GF-D8 (cell line): ENCODE measurements at regions not wholly inside any gene's neighbourhood (a gene's known extent, or its start where the extent isn't known, plus 50 kb on each side); places are given as distances from the start of the nearest gene placed in this dataset.

Source experiments
- DNase-seq: peaks from one replicate; lab custom pipeline; 2025; lab: John Stamatoyannopoulos, UW

DNA sequence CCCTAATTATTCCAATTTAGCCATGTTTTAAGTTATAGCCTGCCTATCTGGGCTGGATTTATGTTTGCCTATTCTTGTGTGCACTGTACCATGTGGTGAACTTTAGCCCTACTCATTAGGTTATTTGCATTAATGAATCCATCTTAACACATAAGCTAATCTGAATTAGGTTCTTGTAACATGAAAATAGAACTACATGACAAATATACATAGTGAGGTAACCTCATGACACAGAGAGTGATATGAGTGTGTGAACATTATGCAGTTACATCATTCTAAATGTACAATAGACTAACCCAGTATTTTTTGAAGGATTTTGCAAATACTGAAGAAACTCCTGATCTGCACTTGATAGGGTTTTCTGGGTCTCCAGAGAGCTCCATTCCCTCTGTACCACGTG, 733.7 kb upstream of the CITED2 start:
- DNase-seq, result no peak

DNA sequence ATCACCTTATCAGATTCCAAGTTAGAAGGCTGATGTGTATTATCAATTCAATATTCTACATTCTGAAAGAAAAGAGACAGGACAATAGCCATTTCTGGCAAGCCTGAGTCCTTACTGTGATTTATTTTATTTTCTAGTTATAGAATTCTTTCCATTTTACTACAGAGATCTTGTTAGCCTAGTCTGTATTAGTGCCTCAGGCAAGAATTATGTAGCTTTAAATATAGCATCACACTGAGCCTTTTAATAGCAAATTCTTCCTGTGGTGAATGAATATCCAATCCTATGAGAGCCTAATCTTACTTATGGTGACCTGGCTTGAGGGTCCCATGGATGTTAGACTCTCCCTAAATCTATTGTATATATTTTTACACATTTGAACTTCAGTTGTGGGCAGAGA, 732.8 kb upstream of the CITED2 start:
- no peak for DNase-seq

DNA sequence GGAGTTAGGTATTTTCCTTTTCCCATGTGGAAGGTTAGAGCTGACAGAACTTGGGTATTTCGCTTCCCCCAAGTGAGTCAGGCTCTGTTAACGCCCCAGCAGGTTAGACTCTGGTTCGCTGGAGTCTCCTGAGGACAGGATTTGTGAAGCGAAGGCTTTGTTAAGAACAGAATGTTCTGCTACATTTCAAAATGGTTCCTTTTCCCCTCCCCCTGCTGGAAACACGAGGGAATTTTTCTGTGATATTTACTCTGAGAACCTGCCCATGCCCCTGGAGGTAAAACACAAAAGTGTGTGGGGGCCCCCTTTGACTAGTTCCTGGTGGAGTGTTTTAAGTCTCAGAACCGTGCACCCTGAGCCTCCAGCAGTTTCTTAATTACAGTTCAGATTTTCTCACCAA, 731.4 kb upstream of the CITED2 start:
- no peak for DNase-seq

DNA sequence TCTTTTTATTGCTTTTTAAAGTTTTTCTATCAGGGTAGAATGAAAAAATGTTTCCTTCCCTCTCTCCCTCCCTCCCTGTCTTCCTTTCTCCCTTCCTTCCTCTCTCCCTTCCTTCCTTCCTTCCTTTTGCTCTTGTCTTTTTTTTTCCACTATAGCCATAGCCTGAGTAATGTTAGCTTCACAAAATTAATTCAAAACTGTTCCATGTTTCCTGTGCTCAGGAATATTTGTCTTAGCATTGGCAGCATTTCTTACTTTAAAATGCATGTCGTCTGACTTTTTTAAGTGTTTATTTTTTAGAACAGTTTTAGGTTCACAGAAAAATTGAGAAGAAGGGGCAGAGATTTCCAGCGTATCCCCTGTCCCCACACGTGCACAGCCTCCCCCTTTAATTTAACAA, 730.8 kb upstream of the CITED2 start:
- DNase-seq, result no peak

DNA sequence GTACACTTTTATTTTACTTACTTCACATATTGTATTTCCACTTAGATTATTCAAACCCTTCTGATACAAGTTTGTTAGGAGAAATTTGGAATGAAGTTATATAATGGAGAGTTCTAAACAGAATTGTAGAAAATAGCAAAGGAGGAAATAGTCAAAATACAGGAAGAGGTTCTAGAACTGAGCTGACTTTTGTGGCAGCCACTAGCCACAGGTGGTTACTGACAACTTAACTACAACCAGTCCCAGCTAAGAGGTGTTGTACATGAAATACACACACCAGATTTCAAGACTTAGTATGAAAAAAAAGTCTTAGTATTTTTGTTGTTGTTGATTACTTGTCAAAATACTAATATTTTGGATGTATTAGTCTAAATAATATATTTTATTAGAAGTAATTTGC, 727.4 kb upstream of the CITED2 start:
- DNase-seq, result no peak

DNA sequence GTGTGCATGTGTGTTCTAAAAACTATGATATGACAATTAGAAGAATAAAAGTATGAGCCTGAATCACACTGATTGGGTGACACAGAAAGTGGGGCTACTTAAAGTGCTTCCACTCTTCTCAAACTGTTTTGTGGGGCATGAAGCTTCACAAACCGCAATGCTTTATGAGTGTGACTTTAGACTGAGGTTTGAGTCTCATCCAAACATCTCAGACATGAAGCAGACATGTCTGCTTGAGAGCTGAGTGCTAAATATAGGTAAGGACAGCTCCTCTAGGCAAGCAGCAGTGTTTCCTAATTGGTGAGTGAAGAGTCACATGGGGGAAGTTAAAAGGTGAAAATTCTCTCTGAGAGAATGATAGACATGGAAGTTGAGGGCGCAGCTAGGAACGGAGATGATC, 726.9 kb upstream of the CITED2 start:
- DNase-seq, result no peak

DNA sequence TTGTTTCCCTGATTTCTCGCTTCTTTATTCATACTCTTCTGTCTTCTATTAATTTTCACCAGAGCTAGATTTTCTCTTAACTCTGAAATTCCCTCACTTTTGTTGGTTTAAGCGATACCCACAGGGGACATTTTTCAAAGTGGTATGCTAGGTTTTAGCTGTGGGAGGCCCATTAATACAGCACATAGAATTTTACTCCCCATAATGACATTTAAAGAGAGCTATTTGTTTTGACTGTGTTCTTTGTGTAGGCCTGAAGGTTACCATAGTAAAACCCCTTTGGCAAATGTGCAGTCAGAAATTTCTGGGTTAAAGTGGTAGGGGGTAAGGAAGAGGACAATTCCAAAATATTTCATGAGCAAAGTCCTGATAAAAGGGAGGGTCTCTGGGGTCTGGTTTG, 721.1 kb upstream of the CITED2 start:
- DNase-seq, result no peak

DNA sequence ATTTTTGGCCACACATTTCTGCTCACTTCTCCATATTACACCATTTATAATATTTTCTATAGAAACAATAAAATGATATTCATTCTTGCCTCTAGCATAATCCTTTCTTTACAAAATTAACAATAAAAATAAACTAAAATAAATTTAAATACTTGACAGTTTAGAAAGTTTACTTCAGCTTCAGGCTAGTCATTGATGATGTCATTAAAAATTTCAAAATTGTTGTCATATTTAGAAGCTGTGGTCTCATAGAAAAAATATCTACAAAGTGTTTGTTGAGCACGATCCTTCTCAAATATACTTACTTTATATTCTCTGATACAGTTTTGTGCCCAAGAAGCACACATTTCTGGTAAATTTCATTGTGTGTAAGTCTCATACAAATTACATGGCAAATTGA, 717.4 kb upstream of the CITED2 start:
- no peak for DNase-seq

DNA sequence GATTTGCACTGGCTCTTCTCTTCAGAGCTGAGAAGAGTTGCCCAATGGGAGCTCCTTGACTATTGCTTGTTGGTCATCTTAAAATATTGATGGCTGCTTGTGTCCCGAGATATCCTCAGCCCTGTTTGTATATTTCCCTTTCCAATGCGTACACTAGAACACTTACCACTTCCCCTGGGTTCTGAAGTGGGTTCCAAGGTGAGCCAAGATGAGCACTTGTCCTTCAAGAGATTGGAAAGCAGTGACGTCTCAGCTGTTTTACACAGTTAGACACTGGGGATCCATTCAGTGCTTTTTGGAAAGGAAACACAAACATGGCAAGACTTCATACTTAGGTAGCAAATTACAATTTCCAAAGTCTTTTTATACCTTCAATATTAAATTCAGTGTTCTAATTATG, 716.4 kb upstream of the CITED2 start:
- DNase-seq, result no peak

DNA sequence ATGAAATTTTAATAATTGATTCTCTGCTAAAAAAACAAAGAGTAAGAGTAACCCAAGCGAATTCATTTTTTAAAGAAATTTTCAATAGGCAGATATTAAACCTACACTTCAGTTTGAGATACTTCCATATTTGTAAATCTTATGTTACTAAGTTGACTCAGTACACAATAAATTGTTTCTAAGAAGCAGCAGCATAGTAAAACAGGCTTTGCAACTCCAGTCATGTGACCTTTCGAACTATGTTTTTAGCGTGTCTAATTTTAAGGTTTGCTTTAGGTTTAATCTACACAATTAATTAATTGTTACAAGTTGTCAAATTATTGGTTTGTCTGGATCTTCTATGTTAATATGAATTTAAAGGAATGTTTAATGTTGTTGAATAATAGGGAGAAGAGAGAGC, 708.9 kb upstream of the CITED2 start:
- DNase-seq, result no peak

DNA sequence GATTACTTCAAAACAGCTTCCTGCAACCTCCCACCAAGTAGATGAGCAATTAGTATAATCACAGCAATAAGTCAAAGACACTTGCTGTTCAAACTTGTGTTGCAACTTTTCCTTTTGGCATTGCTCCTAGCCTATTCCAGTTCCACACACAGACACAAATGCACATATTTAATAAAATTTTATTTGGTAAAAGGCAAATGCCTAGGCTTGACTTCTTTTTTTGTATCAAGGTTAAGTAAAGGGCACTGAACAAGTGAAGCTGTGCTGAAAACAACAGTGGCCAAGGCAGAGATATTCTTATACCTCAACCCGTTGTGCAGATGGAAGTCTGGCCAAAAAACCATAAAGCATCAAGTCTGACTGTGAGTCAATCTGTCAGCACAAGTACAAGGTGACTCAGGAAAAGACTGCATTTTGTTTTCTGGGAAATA, 708.4 kb upstream of the CITED2 start:
- DNase-seq, result no peak

DNA sequence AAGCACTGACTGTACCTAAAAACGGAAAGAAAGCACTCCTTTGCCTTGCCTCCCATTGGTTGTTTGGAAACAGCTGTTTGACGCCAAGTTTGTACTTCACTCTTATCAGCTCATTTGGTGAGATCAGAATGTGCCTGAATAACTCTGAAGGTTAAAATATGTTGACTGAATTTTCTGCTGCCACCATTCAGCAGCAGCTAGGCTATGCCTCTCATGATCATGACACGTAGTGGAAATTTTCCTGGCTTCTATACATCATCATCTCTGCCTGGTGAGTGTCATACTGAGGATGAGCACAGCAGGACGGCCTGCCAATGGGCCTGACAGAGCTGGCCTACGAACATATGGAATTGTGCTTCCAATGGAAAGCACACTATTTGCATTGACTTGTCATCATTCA, 704.9 kb upstream of the CITED2 start:
- DNase-seq, result no peak

DNA sequence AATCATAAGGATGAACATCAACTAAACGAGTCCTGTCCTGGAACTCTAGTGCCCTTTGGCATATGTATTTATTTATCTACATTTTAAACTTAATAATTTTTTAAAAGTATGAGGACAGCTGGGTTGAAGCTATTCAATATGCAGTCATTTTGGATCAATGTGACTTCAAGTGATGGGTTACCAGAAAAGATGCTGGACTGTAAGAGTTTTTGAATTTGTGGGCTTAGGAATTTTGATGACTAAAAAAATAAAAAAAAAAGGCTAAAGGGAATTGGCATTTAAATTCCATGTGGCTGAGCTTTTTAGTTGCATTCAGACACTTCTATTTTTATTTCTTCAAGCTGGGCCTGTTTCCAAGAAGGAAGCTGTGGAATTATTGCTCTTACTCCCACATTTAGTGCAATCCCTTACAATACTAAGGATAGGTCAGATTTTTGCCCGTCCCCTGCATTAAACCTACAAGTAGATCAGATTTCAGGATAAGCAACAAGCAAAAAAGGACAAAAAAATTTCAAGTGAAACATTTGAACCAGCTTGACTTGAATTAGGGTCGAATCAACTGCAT, 704.2 kb upstream of the CITED2 start:
- no peak for DNase-seq

DNA sequence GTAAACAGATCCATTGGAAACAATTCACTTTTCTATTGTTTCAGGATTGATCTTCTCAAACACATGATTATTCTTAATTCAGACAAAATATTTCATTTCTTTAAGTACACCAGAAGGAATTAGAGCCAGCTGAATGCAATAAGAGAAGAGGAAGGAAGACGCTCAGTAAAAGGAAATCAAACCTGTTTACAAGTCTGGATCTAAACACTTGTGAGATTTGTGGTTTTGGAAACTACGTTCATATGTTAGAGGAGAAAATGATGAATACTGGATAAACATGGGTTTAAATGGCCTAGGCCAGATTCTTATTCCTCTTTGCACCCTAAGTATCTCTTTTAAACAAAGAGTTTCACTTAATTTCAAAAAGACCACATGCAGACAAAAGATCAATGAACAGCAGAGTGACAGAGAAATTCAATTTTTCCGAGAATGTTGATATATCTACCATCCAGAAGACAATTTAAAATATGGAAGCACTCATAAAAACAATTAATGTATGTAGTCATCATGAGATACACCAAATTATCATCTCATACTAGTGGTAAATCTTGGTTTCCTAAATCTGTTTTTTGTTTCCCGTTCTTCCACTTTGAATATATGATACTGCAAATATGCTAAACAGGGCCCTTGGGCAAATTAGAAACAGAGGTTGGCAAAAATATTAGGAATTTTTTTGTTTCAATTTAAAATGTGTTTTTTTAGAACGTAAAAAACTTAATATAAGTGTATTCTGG, 703.5 kb upstream of the CITED2 start:
- no peak for DNase-seq

DNA sequence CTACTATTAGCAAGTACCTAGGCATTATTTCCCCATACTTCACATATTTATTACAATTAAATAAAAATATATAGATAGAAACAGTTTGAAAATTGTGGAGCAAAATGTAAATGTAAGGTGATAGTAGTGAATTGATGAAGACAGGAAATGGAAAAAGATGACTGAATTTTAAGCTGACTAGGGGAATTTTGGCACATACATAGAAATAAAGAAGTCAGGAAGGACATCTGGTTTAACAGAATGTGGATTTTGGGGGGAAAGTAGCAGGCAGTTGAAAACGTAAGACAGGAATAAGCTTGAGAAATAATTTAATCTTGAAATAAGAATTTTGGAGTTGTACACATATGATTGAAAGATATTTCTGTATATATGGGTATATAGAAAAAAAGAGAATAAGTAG, 701.7 kb upstream of the CITED2 start:
- DNase-seq, result no peak

DNA sequence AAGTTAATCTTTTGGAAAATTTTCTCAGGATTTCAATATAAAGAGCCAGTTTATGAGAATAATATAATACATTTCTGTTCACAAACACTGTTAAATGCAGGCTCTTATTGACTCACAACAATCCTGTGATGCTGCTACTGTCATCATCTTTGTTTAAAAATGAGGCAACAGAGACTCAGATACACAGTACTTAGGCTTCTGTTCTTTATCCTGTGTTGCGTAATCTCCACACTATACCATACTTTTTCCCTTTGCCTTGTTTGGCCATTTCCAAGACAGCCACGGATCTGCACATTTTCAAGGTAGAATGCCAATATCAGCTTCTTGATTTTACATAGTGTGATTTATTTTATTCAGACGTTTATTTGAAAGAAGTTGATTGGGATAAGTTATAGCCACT, 699.0 kb upstream of the CITED2 start:
- no peak for DNase-seq

DNA sequence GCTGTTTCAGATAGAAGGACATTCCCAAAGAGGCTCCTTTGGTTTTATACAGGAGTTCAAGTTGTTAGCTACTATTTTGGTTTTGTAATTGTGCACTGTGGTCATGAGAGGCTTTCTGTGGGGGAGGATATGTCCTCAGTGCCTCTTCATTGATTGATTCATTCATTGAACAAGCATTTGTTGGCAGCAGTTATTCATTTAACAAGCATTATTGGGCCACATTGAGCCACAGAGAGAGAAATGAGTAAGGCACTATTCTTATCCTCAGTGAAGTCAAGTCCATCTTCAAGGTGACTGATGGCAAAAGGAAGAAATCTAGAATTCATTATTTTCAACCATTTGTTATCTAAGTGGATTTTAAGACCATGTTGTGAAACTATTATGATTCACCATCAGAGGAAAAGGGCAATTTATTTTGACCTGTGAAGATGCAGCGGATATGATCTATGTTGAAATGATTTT, 697.2 kb upstream of the CITED2 start:
- no peak for DNase-seq

DNA sequence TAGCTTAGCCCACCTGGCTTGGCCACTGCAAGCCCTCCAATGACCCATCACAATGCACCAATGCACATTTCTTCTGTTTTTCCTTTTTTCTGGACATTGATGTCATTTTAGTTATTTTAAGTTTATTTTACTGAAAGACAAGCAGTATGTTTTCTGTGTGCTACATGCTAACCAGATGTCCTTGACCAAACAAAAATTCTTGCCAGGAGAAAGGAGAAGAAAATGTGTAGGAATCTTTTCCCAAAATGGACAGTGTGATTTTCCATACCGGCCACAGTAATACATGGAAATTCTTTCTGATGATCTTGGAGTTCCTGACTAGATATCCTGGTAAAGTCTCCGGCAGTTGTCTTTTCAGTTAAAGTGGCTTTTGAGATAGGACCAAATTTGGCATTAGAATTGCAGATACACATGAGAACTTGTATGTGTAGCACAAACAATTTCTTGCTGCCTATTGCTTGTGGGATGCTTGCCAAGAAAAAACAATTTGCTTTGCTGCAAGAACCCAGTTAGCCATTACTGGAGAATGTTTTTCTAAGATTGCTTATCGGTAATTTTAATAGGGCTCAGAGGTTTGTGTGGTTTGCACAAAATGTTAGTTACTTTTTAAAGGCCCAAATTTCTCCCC, 696.5 kb upstream of the CITED2 start:
- no peak for DNase-seq

DNA sequence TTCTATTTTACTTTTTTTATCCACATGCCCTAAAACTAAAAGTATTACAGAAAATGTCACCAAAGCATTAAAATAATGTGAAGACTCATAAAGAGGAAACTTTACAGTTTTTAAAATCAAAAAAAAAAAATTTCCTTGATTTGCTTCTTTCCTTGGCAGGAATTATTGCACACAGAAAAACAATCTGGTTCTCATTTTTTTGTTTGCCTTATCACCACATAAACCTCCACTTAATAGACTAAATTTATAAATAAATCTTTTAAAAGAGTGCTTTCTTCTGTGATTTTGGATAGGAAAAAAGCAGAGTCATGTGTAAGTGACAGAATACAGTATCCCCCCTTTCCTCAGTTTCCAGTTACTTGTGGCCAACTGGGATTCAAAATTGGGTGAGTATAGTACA, 695.1 kb upstream of the CITED2 start:
- DNase-seq, result no peak

DNA sequence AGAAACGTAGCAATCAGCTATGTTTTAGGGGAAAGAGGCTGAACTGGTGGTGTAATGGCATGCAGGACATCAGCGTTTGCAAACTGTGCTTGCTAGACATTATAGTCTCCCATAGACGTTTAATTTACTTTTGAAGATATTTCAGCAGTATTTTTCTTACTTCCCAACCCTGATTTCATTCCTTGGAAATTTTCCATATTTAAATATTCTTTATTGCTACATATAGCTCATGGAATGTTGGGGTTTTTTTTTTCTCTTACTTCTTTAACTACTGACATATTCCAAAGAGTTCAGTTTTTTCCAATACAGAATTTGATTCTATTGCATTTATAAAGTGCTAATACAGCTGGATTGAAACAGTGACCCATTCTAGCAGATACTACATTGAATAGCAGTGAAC, 694.4 kb upstream of the CITED2 start:
- DNase-seq, result no peak

DNA sequence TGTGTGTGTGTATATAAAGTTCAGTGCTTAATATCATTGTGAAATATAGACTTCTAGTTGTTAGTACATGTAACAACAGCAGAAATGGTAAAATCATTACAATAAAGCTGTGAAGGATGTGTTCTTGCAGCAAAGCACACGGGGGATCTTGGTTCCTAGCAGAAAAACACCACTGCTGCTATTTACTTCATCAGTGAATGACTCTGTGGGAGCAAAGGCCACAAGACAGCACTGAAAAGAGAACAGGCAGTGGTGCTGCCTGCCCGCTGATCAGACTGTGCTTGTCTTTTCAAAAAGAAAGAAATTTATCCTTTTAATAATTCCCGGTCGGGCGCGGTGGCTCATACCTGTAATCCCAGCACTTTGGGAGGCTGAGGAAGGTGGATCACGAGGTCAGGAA, 689.9 kb upstream of the CITED2 start:
- DNase-seq, result no peak

DNA sequence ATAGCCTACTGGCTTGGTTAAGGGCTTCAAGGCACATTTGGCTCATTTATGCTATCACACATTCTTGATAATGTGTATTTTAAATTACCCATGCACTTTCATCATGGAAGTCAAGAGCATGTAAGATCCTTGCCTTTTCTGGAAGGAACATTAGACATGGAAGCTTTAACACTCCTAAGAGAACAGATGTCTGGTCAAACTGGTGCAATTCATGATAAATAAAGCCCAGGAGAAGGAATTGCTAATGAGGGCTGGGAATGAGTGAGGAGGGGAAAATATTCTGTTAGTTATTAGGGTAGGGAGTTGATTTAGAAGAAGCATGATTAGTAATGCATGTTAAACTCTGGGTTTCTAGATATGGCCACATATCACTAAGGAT, 688.6 kb upstream of the CITED2 start:
- DNase-seq, result no peak
